DND-41 (cell line): ENCODE measurements at regions not wholly inside any gene's neighbourhood (a gene's known extent, or its start where the extent isn't known, plus 50 kb on each side); places are given as distances from the start of the nearest gene placed in this dataset.

Experiments
- ATAC-seq: fragments of 200-7000 bp; cut with Tn5 transposase; 3 replicates; pipeline ENCODE4 v1.9.1; 2021; ENCODE audit warnings: low read depth; ENCODE audit not compliant: insufficient read depth
- DNase-seq: peaks from one replicate; pipeline ENCODE4 v3.0.0-alpha.2; 2020
- H2AFZ ChIP-seq: 2 replicates; pipeline ENCODE4 v1.6.0; 2012; ENCODE audit warnings: low read depth, low read length
- H3K27ac ChIP-seq: 2 replicates; pipeline ENCODE4 v1.5.1; 2012; ENCODE audit warnings: low read length, inconsistent platforms
- H3K27me3 ChIP-seq: fragments of 200-600 bp; sonication (generic); 2 replicates; pipeline ENCODE4 v1.6.0; 2012; ENCODE audit warnings: low read length, mild to moderate bottlenecking, inconsistent platforms; ENCODE audit not compliant: insufficient read depth, poor library complexity
- H3K36me3 ChIP-seq: 2 replicates; pipeline ENCODE4 v1.5.1; 2012; ENCODE audit warnings: low read length, inconsistent platforms; ENCODE audit not compliant: insufficient read depth
- H3K4me1 ChIP-seq: 2 replicates; pipeline ENCODE4 v1.5.1; 2012; ENCODE audit warnings: mild to moderate bottlenecking, low read length; ENCODE audit not compliant: insufficient read depth
- H3K4me2 ChIP-seq: 2 replicates; pipeline ENCODE4 v1.6.0; 2012; ENCODE audit warnings: mild to moderate bottlenecking, moderate library complexity, low read length, inconsistent platforms; ENCODE audit not compliant: insufficient read depth
- H3K4me3 ChIP-seq, 2 experiments: fragments of 200-600 bp in 1 of 2; shearing (Covaris generic) in 1 of 2; 2 replicates each; pipeline ENCODE4 v1.5.1; 2012 to 2016; ENCODE audit warnings: inconsistent platforms in 2 of 2, low read length in 2 of 2, mild to moderate bottlenecking in 2 of 2, low read depth in 1 of 2, moderate library complexity in 1 of 2
- H3K79me2 ChIP-seq: 2 replicates; pipeline ENCODE4 v1.6.0; 2012; ENCODE audit warnings: low read length, inconsistent platforms; ENCODE audit not compliant: insufficient read depth
- H3K9ac ChIP-seq: 2 replicates; pipeline ENCODE4 v1.6.0; 2012; ENCODE audit warnings: low read depth, mild to moderate bottlenecking, inconsistent platforms, low read length, moderate library complexity
- H3K9me3 ChIP-seq: 2 replicates; pipeline ENCODE4 v1.5.1; 2012; ENCODE audit warnings: low read length, moderate library complexity, mild to moderate bottlenecking, inconsistent platforms; ENCODE audit not compliant: insufficient read depth, severe bottlenecking
- H4K20me1 ChIP-seq: 2 replicates; pipeline ENCODE4 v1.6.0; 2012; ENCODE audit warnings: low read length; ENCODE audit not compliant: insufficient read depth
- CTCF ChIP-seq: IDR thresholded peaks from 2 replicates; pipeline ENCODE4 v1.5.1; 2012; ENCODE audit warnings: borderline replicate concordance, low read length, moderate library complexity, mild to moderate bottlenecking; ENCODE audit not compliant: poor library complexity, severe bottlenecking; ENCODE audit errors: extremely low read depth
- EZH2 ChIP-seq: IDR thresholded peaks from 3 replicates; pipeline ENCODE4 v1.6.1; 2012; ENCODE audit warnings: borderline replicate concordance, low read depth, mild to moderate bottlenecking, moderate library complexity, low read length, inconsistent platforms; ENCODE audit not compliant: severe bottlenecking

- Histone ChIP-seq H3K27ac (no peak overlapping the region), H3K9ac (no peak overlapping the region), H3K4me1 (no peaks in the 10 kb centered on the region), H3K4me3 (no peak overlapping the region), H2AFZ (no peak overlapping the region), H3K36me3 (no peaks in the 10 kb centered on the region), H3K9me3 (no peaks in the 10 kb centered on the region), H3K79me2 (no peaks in the 10 kb centered on the region), H3K27me3 (no peaks in the 10 kb centered on the region), H3K4me2 (no peak overlapping the region), H4K20me1 (no peaks in the 10 kb centered on the region)
- ATAC-seq (no peak), DNase-seq (no peak)
- TF ChIP-seq EZH2 (no peak), CTCF (no peak)
These were observed 1196.9 kb upstream of the C9orf72 start for GRCh38 chr9:28770226-28770625.

- H3K4me2 ChIP-seq, result no peak overlapping the region
- H3K27ac ChIP-seq, result no peak overlapping the region
- TF ChIP-seq EZH2, result no peak
- TF ChIP-seq CTCF, result no peak
- H3K79me2 ChIP-seq, result no peaks in the 10 kb centered on the region
- H2AFZ ChIP-seq, result no peak overlapping the region
- no peaks in the 10 kb centered on the region for H4K20me1 ChIP-seq
- no peaks in the 10 kb centered on the region for H3K4me1 ChIP-seq
- DNase-seq, result no peak
- ATAC-seq, result no peak
- H3K36me3 ChIP-seq, result no peaks in the 10 kb centered on the region
- no peaks in the 10 kb centered on the region for H3K9me3 ChIP-seq
- H3K4me3 ChIP-seq, result no peak overlapping the region
- no peak overlapping the region for H3K9ac ChIP-seq
- no peaks in the 10 kb centered on the region for H3K27me3 ChIP-seq
These were observed 1197.5 kb upstream of the C9orf72 start for GRCh38 chr9:28770827-28771226.

GRCh38 chr9:28774433-28775235, 1201.4 kb upstream of the C9orf72 start:
- DNase-seq (no peak), ATAC-seq (no peak)

More at GRCh38 chr9:28774433-28775235, 1201.4 kb upstream of the C9orf72 start:
- Histone ChIP-seq H3K9ac (no peak overlapping the region), H3K4me3 (no peak overlapping the region), H3K27ac (no peak overlapping the region), H4K20me1 (no peaks in the 10 kb centered on the region), H3K36me3 (no peaks in the 10 kb centered on the region), H3K27me3 (no peaks in the 10 kb centered on the region), H3K9me3 (no peaks in the 10 kb centered on the region), H3K79me2 (no peaks in the 10 kb centered on the region), H2AFZ (no peak overlapping the region), H3K4me1 (no peaks in the 10 kb centered on the region), H3K4me2 (no peak overlapping the region)
- TF ChIP-seq EZH2 (no peak), CTCF (peak; percentile 54)
